ENCODE measurements at regions not wholly inside any gene's neighbourhood (a gene's known extent, or its start where the extent isn't known, plus 50 kb on each side); places are given as distances from the start of the nearest gene placed in this dataset.

DNA sequence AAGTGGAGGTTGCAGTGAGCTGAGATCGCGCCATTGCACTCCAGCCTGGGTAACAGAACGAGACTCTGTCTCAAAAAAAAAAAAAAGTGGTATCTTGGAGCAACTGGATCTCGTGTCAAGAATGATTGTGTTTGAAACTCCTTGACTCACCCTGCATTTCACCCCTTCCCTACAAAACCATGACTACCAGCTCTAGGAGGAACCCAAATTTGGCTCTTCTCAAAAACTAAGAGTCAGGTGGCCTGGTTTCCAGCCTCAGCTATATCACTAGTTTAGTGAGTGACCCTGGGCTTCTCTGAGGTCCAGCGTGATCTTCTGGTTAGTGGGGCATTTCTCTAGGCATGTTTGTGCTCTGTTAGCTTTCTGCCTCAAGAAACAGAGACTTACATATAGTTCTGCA lies 222.1 kb downstream of the FAM43A start:
- H3K9me3 ChIP-seq (ENCODE audit: insufficient read depth, low read length) = 0 out of 2 replicates have a peak, but pooled peaks cover 3% of the 10 kb centered on the region
- H3F3A ChIP-seq (ENCODE audit: insufficient read depth) = no peaks in the 10 kb centered on the region
- no peak overlapping the region for H3K9ac ChIP-seq (ENCODE audit: low read length)
- no peaks in the 10 kb centered on the region for H4K20me1 ChIP-seq (ENCODE audit: low read depth, low read length)
- no peaks in the 10 kb centered on the region for H3K36me3 ChIP-seq (ENCODE audit: low read length)
- TF ChIP-seq, protein P1, sequence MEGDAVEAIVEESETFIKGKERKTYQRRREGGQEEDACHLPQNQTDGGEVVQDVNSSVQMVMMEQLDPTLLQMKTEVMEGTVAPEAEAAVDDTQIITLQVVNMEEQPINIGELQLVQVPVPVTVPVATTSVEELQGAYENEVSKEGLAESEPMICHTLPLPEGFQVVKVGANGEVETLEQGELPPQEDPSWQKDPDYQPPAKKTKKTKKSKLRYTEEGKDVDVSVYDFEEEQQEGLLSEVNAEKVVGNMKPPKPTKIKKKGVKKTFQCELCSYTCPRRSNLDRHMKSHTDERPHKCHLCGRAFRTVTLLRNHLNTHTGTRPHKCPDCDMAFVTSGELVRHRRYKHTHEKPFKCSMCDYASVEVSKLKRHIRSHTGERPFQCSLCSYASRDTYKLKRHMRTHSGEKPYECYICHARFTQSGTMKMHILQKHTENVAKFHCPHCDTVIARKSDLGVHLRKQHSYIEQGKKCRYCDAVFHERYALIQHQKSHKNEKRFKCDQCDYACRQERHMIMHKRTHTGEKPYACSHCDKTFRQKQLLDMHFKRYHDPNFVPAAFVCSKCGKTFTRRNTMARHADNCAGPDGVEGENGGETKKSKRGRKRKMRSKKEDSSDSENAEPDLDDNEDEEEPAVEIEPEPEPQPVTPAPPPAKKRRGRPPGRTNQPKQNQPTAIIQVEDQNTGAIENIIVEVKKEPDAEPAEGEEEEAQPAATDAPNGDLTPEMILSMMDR (IDR thresholded peaks at IDR 0.05; ENCODE audit: insufficient read depth, low read length, poor library complexity, severe bottlenecking) = no peak
- no peak for TF ChIP-seq EZH2phosphoT487 (conservative IDR thresholded peaks at IDR 0.05; ENCODE audit: low read length)
- H3K4me2 ChIP-seq (ENCODE audit: low read depth, low read length, poor library complexity, severe bottlenecking) = no peak overlapping the region
- H3K27me3 ChIP-seq (ENCODE audit: low read length) = no peaks in the 10 kb centered on the region
- no peak overlapping the region for H3K27ac ChIP-seq (ENCODE audit: low read depth, low read length)
- H3K9me2 ChIP-seq (replicated peaks; ENCODE audit: insufficient read depth, low read length) = no peaks in the 10 kb centered on the region
- H2AFZ ChIP-seq (ENCODE audit: low read depth, low read length, severe bottlenecking) = no peak overlapping the region
- no peaks in the 10 kb centered on the region for H3K79me2 ChIP-seq (ENCODE audit: insufficient read depth, low read length)
- no peak overlapping the region for H3K4me3 ChIP-seq (ENCODE audit: insufficient read depth, low read length, poor library complexity, severe bottlenecking)

DNA sequence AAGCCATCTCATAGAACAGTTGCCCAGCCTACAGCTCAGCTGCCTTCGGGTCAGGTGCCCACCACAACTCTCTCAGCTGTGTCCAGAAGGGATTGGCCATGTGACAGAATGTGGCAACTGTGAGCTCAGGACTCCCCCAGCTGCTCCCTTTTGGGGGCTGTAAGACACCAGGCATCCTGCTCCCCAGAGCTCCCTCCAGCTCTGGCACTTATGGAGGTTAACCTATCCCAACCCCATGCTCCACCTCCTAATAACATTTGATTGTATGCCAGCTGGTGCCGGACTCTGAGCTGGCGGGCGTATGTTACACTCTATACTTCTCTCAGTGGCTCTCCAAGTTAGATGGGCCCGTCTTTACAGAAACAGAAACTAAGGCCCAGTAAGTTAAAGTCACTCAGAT lies 222.8 kb downstream of the FAM43A start:
- Histone ChIP-seq H4K20me1 (ENCODE audit: low read depth, low read length) (no peaks in the 10 kb centered on the region), H3K36me3 (ENCODE audit: low read length) (no peaks in the 10 kb centered on the region), H2AFZ (ENCODE audit: low read depth, low read length, severe bottlenecking) (no peak overlapping the region), H3K9me2 (replicated peaks; ENCODE audit: insufficient read depth, low read length) (no peaks in the 10 kb centered on the region), H3K4me2 (ENCODE audit: low read depth, low read length, poor library complexity, severe bottlenecking) (no peak overlapping the region), H3K9ac (ENCODE audit: low read length) (no peak overlapping the region), H3F3A (ENCODE audit: insufficient read depth) (no peaks in the 10 kb centered on the region), H3K79me2 (ENCODE audit: insufficient read depth, low read length) (no peaks in the 10 kb centered on the region), H3K9me3 (ENCODE audit: insufficient read depth, low read length) (0 out of 2 replicates have a peak, but pooled peaks cover 3% of the 10 kb centered on the region), H3K4me3 (ENCODE audit: insufficient read depth, low read length, poor library complexity, severe bottlenecking) (no peak overlapping the region), H3K27ac (ENCODE audit: low read depth, low read length) (no peak overlapping the region), H3K27me3 (ENCODE audit: low read length) (no peaks in the 10 kb centered on the region)
- TF ChIP-seq EZH2phosphoT487 (conservative IDR thresholded peaks at IDR 0.05; ENCODE audit: low read length) = no peak
- TF ChIP-seq, protein P1 (IDR thresholded peaks at IDR 0.05; ENCODE audit: insufficient read depth, low read length, poor library complexity, severe bottlenecking) = no peak

DNA sequence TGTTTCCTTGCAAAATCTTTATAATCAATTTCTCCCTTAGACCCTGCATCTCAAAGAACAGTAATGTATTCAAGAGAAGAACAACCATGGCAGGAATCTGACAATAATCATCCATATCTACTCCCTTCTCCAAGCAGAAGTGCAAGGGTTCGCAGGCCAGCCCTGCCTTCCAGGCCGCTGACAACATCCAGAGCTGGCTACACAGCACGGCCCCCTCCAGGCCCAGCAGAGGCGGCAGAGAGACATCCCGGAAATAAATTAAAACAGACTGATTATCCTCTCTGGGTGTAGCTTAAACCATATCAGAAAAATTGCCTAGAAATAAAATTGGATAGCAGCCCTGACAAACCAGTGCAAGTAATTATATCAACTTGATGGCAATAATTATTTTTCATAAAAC lies 223.3 kb downstream of the FAM43A start:
- no peak overlapping the region for H3K27ac ChIP-seq (ENCODE audit: low read depth, low read length)
- H3K9me3 ChIP-seq (ENCODE audit: insufficient read depth, low read length) = 0 out of 2 replicates have a peak, but pooled peaks cover 2% of the 10 kb centered on the region
- no peaks in the 10 kb centered on the region for H3K36me3 ChIP-seq (ENCODE audit: low read length)

More for the DNA sequence above, 223.3 kb downstream of the FAM43A start:
- Histone ChIP-seq H3F3A (ENCODE audit: insufficient read depth) (no peaks in the 10 kb centered on the region), H3K79me2 (ENCODE audit: insufficient read depth, low read length) (no peaks in the 10 kb centered on the region), H2AFZ (ENCODE audit: low read depth, low read length, severe bottlenecking) (no peak overlapping the region), H3K4me3 (ENCODE audit: insufficient read depth, low read length, poor library complexity, severe bottlenecking) (no peak overlapping the region), H3K9me2 (replicated peaks; ENCODE audit: insufficient read depth, low read length) (no peaks in the 10 kb centered on the region), H3K4me2 (ENCODE audit: low read depth, low read length, poor library complexity, severe bottlenecking) (no peak overlapping the region), H4K20me1 (ENCODE audit: low read depth, low read length) (no peaks in the 10 kb centered on the region), H3K27me3 (ENCODE audit: low read length) (no peaks in the 10 kb centered on the region), H3K9ac (ENCODE audit: low read length) (no peak overlapping the region)
- no peak for TF ChIP-seq EZH2phosphoT487 (conservative IDR thresholded peaks at IDR 0.05; ENCODE audit: low read length)
- TF ChIP-seq, protein P1 (IDR thresholded peaks at IDR 0.05; ENCODE audit: insufficient read depth, low read length, poor library complexity, severe bottlenecking) = no peak

Data from SU-DHL-6 (cell line).